ENCODE measurements at regions not wholly inside any gene's neighbourhood (a gene's known extent, or its start where the extent isn't known, plus 50 kb on each side); places are given as distances from the start of the nearest gene placed in this dataset.

- no peak for TF ChIP-seq CTCF (IDR thresholded peaks at IDR 0.05)
- TF ChIP-seq POLR2A (IDR thresholded peaks at IDR 0.05), result no peak
These were observed 298.4 kb downstream of the LPIN1 start for GRCh38 chr2:12044857-12045256.
